ENCODE measurements at regions not wholly inside any gene's neighbourhood (a gene's known extent, or its start where the extent isn't known, plus 50 kb on each side); places are given as distances from the start of the nearest gene placed in this dataset.

DNA sequence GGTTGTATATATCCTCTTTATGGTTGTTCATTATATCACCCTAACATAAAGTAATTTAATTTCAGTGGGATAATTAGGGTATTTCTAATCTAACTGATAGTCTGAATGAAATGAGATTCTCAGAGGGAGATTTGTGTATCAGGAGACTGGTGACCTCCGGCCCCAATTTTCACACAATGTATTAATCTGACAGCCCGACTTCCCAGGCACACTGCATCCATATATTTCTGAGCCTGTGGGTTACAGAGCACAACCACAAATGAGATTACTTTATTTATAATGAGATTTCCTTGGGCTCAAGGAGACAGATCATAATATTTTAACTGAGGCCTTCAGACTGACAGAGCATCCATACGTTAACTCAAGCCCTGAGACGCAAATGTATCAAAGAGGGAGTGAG lies 125.9 kb downstream of the RCN1 start:
- TF ChIP-seq GABPA (IDR thresholded peaks at IDR 0.05; ENCODE audit: low read depth) (no peak), POLR2AphosphoS5 (IDR thresholded peaks at IDR 0.05; ENCODE audit: low read depth) (no peak), SPI1 (IDR thresholded peaks at IDR 0.05; ENCODE audit: borderline replicate concordance, low read depth) (no peak)
- TF ChIP-seq, protein P1, sequence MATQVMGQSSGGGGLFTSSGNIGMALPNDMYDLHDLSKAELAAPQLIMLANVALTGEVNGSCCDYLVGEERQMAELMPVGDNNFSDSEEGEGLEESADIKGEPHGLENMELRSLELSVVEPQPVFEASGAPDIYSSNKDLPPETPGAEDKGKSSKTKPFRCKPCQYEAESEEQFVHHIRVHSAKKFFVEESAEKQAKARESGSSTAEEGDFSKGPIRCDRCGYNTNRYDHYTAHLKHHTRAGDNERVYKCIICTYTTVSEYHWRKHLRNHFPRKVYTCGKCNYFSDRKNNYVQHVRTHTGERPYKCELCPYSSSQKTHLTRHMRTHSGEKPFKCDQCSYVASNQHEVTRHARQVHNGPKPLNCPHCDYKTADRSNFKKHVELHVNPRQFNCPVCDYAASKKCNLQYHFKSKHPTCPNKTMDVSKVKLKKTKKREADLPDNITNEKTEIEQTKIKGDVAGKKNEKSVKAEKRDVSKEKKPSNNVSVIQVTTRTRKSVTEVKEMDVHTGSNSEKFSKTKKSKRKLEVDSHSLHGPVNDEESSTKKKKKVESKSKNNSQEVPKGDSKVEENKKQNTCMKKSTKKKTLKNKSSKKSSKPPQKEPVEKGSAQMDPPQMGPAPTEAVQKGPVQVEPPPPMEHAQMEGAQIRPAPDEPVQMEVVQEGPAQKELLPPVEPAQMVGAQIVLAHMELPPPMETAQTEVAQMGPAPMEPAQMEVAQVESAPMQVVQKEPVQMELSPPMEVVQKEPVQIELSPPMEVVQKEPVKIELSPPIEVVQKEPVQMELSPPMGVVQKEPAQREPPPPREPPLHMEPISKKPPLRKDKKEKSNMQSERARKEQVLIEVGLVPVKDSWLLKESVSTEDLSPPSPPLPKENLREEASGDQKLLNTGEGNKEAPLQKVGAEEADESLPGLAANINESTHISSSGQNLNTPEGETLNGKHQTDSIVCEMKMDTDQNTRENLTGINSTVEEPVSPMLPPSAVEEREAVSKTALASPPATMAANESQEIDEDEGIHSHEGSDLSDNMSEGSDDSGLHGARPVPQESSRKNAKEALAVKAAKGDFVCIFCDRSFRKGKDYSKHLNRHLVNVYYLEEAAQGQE (IDR thresholded peaks at IDR 0.05; ENCODE audit: insufficient replicate concordance, low read depth), result no peak
- TF ChIP-seq, protein P2, sequence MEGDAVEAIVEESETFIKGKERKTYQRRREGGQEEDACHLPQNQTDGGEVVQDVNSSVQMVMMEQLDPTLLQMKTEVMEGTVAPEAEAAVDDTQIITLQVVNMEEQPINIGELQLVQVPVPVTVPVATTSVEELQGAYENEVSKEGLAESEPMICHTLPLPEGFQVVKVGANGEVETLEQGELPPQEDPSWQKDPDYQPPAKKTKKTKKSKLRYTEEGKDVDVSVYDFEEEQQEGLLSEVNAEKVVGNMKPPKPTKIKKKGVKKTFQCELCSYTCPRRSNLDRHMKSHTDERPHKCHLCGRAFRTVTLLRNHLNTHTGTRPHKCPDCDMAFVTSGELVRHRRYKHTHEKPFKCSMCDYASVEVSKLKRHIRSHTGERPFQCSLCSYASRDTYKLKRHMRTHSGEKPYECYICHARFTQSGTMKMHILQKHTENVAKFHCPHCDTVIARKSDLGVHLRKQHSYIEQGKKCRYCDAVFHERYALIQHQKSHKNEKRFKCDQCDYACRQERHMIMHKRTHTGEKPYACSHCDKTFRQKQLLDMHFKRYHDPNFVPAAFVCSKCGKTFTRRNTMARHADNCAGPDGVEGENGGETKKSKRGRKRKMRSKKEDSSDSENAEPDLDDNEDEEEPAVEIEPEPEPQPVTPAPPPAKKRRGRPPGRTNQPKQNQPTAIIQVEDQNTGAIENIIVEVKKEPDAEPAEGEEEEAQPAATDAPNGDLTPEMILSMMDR (IDR thresholded peaks at IDR 0.05; ENCODE audit: insufficient read depth, low read length), result no peak
- Histone ChIP-seq H3K27ac (replicated peaks) (no peak overlapping the region), H3K27me3 (ENCODE audit: insufficient read depth, poor library complexity, severe bottlenecking) (no peaks in the 10 kb centered on the region), H3K4me3 (replicated peaks; ENCODE audit: insufficient read depth, low read length) (no peak overlapping the region)
- DNase-seq (ENCODE audit: low read depth in 1 of 2, low spot score in 1 of 2), result no peak

DNA sequence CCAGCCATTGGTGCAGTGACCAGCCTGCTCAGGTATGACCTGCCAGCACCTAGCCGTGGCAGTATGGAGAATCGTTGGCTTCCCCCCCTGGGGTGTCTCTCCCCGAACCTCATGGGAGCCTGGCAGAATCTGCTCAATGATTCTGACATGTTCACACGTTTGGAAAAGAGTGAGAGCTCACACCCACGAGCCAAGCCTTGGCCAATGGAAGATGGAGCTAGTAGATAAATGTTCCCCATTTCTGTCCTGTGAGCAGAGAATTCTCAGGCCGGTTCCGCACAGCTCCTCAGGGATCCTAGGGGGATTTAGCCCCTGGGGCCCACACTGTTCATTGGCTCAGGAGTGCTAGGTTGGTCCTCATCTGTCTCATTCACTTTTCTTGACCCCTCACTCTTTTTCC lies 128.4 kb downstream of the RCN1 start:
- Histone ChIP-seq H3K27ac (replicated peaks) (no peak overlapping the region), H3K4me3 (replicated peaks; ENCODE audit: insufficient read depth, low read length) (no peak overlapping the region), H3K27me3 (ENCODE audit: insufficient read depth, poor library complexity, severe bottlenecking) (no peaks in the 10 kb centered on the region)
- no peak for DNase-seq (ENCODE audit: low read depth in 1 of 2, low spot score in 1 of 2)
- TF ChIP-seq, protein P1 (IDR thresholded peaks at IDR 0.05; ENCODE audit: insufficient replicate concordance, low read depth), result no peak
- TF ChIP-seq, protein P2 (IDR thresholded peaks at IDR 0.05; ENCODE audit: insufficient read depth, low read length), result no peak
- no peak for TF ChIP-seq POLR2AphosphoS5 (IDR thresholded peaks at IDR 0.05; ENCODE audit: low read depth)

DNA sequence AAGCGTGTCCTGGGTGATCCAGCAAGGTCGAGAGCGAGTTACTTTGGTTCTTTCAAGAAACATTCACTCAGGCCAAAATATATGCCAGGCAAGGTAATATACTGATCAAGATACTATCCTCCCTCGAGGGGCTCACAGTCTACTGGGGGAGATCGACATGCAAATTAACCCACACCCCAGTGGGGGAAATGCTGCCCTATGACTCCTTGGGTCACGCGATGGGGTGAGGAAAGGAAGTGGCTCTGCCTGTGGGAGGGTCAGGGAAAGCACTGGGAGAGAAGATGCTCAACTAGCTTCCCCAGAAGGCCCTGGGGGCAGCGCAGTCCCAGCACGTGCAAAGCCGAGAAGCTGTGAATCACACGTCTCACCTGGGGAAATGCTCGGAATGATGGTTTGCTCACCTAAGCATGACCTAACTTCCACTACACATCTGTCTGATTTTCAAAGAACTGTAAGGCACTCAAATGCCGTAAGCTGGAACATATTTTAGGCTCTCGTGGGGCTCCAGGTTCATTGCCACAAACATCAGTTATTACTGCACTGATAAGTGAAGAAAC lies 130.7 kb downstream of the RCN1 start:
- DNase-seq (ENCODE audit: low read depth in 1 of 2, low spot score in 1 of 2), result no peak
- no peaks in the 10 kb centered on the region for H3K27me3 ChIP-seq (ENCODE audit: insufficient read depth, poor library complexity, severe bottlenecking)

More for the DNA sequence above, 130.7 kb downstream of the RCN1 start:
- no peak for TF ChIP-seq SPI1 (IDR thresholded peaks at IDR 0.05; ENCODE audit: borderline replicate concordance, low read depth)
- TF ChIP-seq, protein P1 (IDR thresholded peaks at IDR 0.05; ENCODE audit: insufficient replicate concordance, low read depth), result no peak
- no peak for TF ChIP-seq GABPA (IDR thresholded peaks at IDR 0.05; ENCODE audit: low read depth)
- TF ChIP-seq, protein P2 (IDR thresholded peaks at IDR 0.05; ENCODE audit: insufficient read depth, low read length), result no peak
- TF ChIP-seq POLR2AphosphoS5 (IDR thresholded peaks at IDR 0.05; ENCODE audit: low read depth), result no peak
- Histone ChIP-seq H3K4me3 (replicated peaks; ENCODE audit: insufficient read depth, low read length) (no peak overlapping the region), H3K27ac (replicated peaks) (no peak overlapping the region)
